Upper lobe of left lung (tissue), 4 donors: ENCODE measurements at regions not wholly inside any gene's neighbourhood (a gene's known extent, or its start where the extent isn't known, plus 50 kb on each side); places are given as distances from the start of the nearest gene placed in this dataset.

Experiments used
- POLR2A ChIP-seq, 4 donors: fragments of 450-650 bp; IDR thresholded peaks; one replicate each; pipeline ENCODE4 v1.5.1; 2016 to 2017; ENCODE audit warnings: antibody characterized with exemption in 4 of 4, mild to moderate bottlenecking in 2 of 4
- POLR2AphosphoS5 ChIP-seq, 2 donors: sonication (generic); formaldehyde crosslinking; IDR thresholded peaks; one replicate each; pipeline ENCODE4 v1.5.1; 2017; ENCODE audit warnings: antibody characterized with exemption in 2 of 2
- TF ChIP-seq, protein P1 (sequence below), 6 experiments: fragments of 450-650 bp in 4 of 6; fragments of 200-600 bp in 2 of 6; sonication (generic) in 2 of 6; IDR thresholded peaks; one replicate each; pipeline ENCODE4 v1.5.1; 2016 to 2019; ENCODE audit warnings: antibody characterized with exemption in 6 of 6

DNA sequence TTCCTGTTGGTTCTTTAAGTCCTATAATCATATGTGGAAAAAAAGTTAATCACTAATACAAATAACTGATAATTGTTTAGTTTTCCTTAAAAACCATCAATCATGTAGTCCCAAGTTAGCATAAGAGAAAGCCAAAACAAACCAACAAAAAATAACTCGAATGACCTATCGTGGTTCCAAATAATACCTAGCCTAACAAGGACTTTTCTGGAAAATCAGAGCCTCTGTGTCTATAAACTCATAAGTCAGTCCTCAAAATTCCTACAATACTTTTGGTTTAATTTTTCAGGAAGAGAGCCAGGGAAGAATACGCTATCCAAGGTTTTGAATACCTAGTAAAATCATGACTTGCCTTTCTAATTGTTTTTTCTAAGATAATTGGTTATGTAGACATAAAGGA lies 975.3 kb upstream of the SOX9 start:
- TF ChIP-seq, protein P1, sequence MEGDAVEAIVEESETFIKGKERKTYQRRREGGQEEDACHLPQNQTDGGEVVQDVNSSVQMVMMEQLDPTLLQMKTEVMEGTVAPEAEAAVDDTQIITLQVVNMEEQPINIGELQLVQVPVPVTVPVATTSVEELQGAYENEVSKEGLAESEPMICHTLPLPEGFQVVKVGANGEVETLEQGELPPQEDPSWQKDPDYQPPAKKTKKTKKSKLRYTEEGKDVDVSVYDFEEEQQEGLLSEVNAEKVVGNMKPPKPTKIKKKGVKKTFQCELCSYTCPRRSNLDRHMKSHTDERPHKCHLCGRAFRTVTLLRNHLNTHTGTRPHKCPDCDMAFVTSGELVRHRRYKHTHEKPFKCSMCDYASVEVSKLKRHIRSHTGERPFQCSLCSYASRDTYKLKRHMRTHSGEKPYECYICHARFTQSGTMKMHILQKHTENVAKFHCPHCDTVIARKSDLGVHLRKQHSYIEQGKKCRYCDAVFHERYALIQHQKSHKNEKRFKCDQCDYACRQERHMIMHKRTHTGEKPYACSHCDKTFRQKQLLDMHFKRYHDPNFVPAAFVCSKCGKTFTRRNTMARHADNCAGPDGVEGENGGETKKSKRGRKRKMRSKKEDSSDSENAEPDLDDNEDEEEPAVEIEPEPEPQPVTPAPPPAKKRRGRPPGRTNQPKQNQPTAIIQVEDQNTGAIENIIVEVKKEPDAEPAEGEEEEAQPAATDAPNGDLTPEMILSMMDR (IDR thresholded peaks at IDR 0.05), result no peak
- TF ChIP-seq POLR2A (IDR thresholded peaks at IDR 0.05) (no peak), POLR2AphosphoS5 (IDR thresholded peaks at IDR 0.05) (no peak)
